GM23338 (cell line): ENCODE measurements at regions not wholly inside any gene's neighbourhood (a gene's known extent, or its start where the extent isn't known, plus 50 kb on each side); places are given as distances from the start of the nearest gene placed in this dataset.

Source experiments
- ATAC-seq: fragments of 200-7000 bp; cut with Tn5 transposase; 3 replicates; pipeline ENCODE4 v1.9.1; 2020
- DNase-seq: peaks from one replicate; pipeline ENCODE4 v3.0.0-alpha.2; 2015; ENCODE audit warnings: low spot score
- H2AFZ ChIP-seq: fragments of 200-600 bp; sonication (generic); 2 replicates; pipeline ENCODE4 v1.8.0; 2016; ENCODE audit warnings: antibody characterized with exemption, mild to moderate bottlenecking, moderate library complexity
- H3F3A ChIP-seq: fragments of 200-600 bp; sonication (generic); replicated peaks from 2 replicates; pipeline ENCODE4 v1.8.0; 2017; ENCODE audit warnings: antibody characterized with exemption, mixed run types, low read depth
- H3K27ac ChIP-seq: fragments of 200-600 bp; sonication (generic); 2 replicates; pipeline ENCODE4 v1.6.1; 2016; ENCODE audit warnings: low read depth
- H3K27me3 ChIP-seq: fragments of 200-600 bp; sonication (generic); 2 replicates; pipeline ENCODE4 v1.8.0; 2016; ENCODE audit warnings: mild to moderate bottlenecking, mixed run types, moderate library complexity; ENCODE audit not compliant: insufficient read depth
- H3K36me3 ChIP-seq: fragments of 200-600 bp; sonication (generic); 2 replicates; pipeline ENCODE4 v1.8.0; 2016; ENCODE audit warnings: mild to moderate bottlenecking; ENCODE audit not compliant: insufficient read depth
- H3K4me1 ChIP-seq: fragments of 200-600 bp; sonication (generic); 2 replicates; pipeline ENCODE4 v1.8.0; 2016; ENCODE audit warnings: mild to moderate bottlenecking, moderate library complexity; ENCODE audit not compliant: insufficient read depth
- H3K4me2 ChIP-seq: fragments of 200-600 bp; sonication (generic); 2 replicates; pipeline ENCODE4 v1.7.1; 2017; ENCODE audit warnings: mixed run types
- H3K4me3 ChIP-seq: fragments of 200-600 bp; sonication (generic); 2 replicates; pipeline ENCODE4 v1.6.1; 2016; ENCODE audit warnings: mixed run types
- H3K79me2 ChIP-seq: fragments of 200-600 bp; sonication (generic); replicated peaks from 2 replicates; pipeline ENCODE4 v1.8.0; 2017; ENCODE audit warnings: mild to moderate bottlenecking; ENCODE audit not compliant: insufficient read depth
- H3K9me2 ChIP-seq: fragments of 200-600 bp; sonication (generic); 2 replicates; pipeline ENCODE4 v1.8.0; 2017; ENCODE audit not compliant: insufficient read depth
- H4K20me1 ChIP-seq: fragments of 200-600 bp; sonication (generic); replicated peaks from 2 replicates; pipeline ENCODE4 v1.8.0; 2017; ENCODE audit warnings: mild to moderate bottlenecking; ENCODE audit not compliant: insufficient read depth
- H3K27ac Mint-ChIP-seq: 2 replicates; pipeline ENCODE4 v1.8.0; 2020; ENCODE audit warnings: inconsistent platforms, mild to moderate bottlenecking, moderate library complexity, mixed read lengths
- H3K27me3 Mint-ChIP-seq: 3 replicates; pipeline ENCODE4 v1.8.0; 2022; ENCODE audit warnings: low read depth, mild to moderate bottlenecking, moderate library complexity, mixed read lengths, inconsistent platforms; ENCODE audit not compliant: insufficient read depth, poor library complexity
- H3K36me3 Mint-ChIP-seq: 3 replicates; pipeline ENCODE4 v1.8.0; 2021; ENCODE audit warnings: low read depth, mild to moderate bottlenecking, inconsistent platforms, moderate library complexity, mixed read lengths
- H3K4me1 Mint-ChIP-seq: 3 replicates; pipeline ENCODE4 v1.8.0; 2020; ENCODE audit warnings: mild to moderate bottlenecking, inconsistent platforms, mixed read lengths
- H3K4me3 Mint-ChIP-seq: 3 replicates; pipeline ENCODE4 v1.8.0; 2021; ENCODE audit warnings: moderate library complexity, mild to moderate bottlenecking, inconsistent platforms, mixed read lengths
- H3K9me3 Mint-ChIP-seq: 3 replicates; pipeline ENCODE4 v1.8.0; 2020; ENCODE audit warnings: moderate library complexity, mild to moderate bottlenecking, inconsistent platforms, mixed read lengths
- EZH2phosphoT487 ChIP-seq: fragments of 200-600 bp; sonication (generic); IDR thresholded peaks from one replicate; pipeline ENCODE4 v1.8.1; 2018; ENCODE audit warnings: antibody characterized with exemption; ENCODE audit not compliant: unreplicated experiment
- JUNB ChIP-seq: IDR thresholded peaks from one replicate; pipeline ENCODE4 v1.6.1; 2016; ENCODE audit warnings: antibody characterized with exemption; ENCODE audit not compliant: unreplicated experiment
- NANOG ChIP-seq: IDR thresholded peaks from 2 replicates; pipeline ENCODE4 v1.6.1; 2016; ENCODE audit warnings: antibody characterized with exemption, borderline replicate concordance
- ZNF114 ChIP-seq: fragments of 250-450 bp; sonication (Bioruptor Pico); IDR thresholded peaks from 2 replicates; pipeline ENCODE4 v1.5.0; 2020; ENCODE audit warnings: mild to moderate bottlenecking, moderate library complexity
- TF ChIP-seq, protein P1 (sequence below): fragments of 250-450 bp; sonication (Bioruptor Pico); IDR thresholded peaks from 2 replicates; pipeline ENCODE4 v1.5.0; 2020; ENCODE audit warnings: mild to moderate bottlenecking, moderate library complexity

DNA sequence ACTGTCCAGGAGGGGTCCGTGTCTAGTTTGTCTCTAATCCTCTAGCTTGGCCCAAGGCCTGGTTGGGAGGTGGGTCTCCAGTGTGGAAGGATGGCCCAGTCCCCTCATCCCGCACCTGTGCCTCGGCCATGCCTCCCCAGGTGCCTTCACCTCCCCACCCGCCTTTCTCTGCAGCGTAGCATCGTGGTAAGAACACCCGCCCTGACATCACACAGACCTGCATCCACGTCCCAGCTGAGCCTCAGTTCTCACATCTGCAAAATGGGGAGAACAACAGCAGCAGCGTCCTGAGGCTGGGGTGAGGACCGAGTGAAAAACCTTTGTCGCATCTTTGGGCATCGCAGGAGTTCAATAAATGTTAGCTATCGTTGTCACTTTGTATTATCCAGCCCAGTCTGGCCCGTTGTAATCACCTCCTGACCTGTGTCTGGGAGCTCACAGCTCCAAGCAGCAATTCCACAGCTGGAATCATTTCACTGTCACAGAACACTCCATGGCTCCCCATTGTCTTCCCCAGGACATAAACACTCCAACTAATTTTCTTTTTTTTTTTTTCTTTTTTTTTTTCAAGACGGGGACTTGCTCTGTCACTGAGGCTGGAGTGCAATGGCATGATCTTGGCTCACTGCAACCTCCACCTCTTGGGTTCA lies 181.2 kb upstream of the IER5L start:
- Histone ChIP-seq H3K4me1 (no peaks in the 10 kb centered on the region), H3K4me2 (no peak overlapping the region), H3K27ac (no peak overlapping the region), H2AFZ (no peak overlapping the region), H3K27me3 (no peaks in the 10 kb centered on the region), H4K20me1 (no peaks in the 10 kb centered on the region), H3K36me3 (no peaks in the 10 kb centered on the region), H3F3A (0 out of 2 replicates have a peak, but pooled peaks cover 4% of the 10 kb centered on the region), H3K4me3 (no peak overlapping the region), H3K79me2 (no peaks in the 10 kb centered on the region), H3K9me2 (no peaks in the 10 kb centered on the region)
- Mint-ChIP-seq H3K4me1 (peaks cover 19% of the 10 kb centered on the region), H3K36me3 (0 out of 3 replicates have a peak, but pooled peaks cover 4% of the 10 kb centered on the region), H3K27me3 (peaks cover 16% of the 10 kb centered on the region), H3K9me3 (peaks cover 12% of the 10 kb centered on the region), H3K27ac (no peak overlapping the region), H3K4me3 (no peak overlapping the region; the same call in 2 of the 3 replicates)
- ATAC-seq (no peak), DNase-seq (no peak)
- TF ChIP-seq JUNB, result no peak
- no peak for TF ChIP-seq NANOG
- TF ChIP-seq, protein P1, sequence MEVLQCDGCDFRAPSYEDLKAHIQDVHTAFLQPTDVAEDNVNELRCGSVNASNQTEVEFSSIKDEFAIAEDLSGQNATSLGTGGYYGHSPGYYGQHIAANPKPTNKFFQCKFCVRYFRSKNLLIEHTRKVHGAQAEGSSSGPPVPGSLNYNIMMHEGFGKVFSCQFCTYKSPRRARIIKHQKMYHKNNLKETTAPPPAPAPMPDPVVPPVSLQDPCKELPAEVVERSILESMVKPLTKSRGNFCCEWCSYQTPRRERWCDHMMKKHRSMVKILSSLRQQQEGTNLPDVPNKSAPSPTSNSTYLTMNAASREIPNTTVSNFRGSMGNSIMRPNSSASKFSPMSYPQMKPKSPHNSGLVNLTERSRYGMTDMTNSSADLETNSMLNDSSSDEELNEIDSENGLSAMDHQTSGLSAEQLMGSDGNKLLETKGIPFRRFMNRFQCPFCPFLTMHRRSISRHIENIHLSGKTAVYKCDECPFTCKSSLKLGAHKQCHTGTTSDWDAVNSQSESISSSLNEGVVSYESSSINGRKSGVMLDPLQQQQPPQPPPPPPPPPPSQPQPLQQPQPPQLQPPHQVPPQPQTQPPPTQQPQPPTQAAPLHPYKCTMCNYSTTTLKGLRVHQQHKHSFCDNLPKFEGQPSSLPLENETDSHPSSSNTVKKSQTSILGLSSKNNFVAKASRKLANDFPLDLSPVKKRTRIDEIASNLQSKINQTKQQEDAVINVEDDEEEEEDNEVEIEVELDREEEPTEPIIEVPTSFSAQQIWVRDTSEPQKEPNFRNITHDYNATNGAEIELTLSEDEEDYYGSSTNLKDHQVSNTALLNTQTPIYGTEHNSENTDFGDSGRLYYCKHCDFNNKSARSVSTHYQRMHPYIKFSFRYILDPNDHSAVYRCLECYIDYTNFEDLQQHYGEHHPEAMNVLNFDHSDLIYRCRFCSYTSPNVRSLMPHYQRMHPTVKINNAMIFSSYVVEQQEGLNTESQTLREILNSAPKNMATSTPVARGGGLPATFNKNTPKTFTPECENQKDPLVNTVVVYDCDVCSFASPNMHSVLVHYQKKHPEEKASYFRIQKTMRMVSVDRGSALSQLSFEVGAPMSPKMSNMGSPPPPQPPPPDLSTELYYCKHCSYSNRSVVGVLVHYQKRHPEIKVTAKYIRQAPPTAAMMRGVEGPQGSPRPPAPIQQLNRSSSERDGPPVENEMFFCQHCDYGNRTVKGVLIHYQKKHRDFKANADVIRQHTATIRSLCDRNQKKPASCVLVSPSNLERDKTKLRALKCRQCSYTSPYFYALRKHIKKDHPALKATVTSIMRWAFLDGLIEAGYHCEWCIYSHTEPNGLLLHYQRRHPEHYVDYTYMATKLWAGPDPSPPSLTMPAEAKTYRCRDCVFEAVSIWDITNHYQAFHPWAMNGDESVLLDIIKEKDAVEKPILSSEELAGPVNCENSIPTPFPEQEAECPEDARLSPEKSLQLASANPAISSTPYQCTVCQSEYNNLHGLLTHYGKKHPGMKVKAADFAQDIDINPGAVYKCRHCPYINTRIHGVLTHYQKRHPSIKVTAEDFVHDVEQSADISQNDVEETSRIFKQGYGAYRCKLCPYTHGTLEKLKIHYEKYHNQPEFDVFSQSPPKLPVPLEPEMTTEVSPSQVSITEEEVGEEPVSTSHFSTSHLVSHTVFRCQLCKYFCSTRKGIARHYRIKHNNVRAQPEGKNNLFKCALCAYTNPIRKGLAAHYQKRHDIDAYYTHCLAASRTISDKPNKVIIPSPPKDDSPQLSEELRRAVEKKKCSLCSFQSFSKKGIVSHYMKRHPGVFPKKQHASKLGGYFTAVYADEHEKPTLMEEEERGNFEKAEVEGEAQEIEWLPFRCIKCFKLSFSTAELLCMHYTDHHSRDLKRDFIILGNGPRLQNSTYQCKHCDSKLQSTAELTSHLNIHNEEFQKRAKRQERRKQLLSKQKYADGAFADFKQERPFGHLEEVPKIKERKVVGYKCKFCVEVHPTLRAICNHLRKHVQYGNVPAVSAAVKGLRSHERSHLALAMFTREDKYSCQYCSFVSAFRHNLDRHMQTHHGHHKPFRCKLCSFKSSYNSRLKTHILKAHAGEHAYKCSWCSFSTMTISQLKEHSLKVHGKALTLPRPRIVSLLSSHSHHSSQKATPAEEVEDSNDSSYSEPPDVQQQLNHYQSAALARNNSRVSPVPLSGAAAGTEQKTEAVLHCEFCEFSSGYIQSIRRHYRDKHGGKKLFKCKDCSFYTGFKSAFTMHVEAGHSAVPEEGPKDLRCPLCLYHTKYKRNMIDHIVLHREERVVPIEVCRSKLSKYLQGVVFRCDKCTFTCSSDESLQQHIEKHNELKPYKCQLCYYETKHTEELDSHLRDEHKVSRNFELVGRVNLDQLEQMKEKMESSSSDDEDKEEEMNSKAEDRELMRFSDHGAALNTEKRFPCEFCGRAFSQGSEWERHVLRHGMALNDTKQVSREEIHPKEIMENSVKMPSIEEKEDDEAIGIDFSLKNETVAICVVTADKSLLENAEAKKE (CRISPR knock-in tag), result no peak
- no peak for TF ChIP-seq ZNF114 (CRISPR knock-in tag)

DNA sequence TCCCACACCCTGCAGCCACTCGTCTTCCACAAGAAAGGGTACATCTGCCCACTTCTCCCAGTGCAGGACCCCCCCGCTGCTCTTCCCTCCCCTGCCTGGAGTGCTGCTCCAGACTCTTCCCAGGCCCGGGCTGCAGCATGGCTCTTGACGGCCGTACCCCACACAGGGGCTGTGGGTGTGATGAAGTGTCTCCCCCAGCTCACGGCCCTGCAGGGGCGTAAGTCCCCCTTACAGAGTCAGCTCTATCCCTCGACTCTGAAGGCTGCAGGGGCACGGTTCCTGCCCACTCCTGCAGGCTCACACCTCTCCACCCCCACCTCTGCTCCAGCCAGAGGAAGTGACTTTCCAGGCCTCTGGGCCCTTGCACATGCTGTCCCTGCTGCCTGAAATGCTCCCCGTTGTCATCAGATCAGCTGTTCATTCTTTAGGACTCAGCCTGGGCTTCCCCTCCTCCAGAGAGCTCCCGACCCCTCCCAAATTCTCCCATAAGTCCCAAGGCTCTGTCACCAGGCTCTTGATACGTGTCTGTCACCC lies 180.6 kb upstream of the IER5L start:
- TF ChIP-seq ZNF114 (CRISPR knock-in tag) (no peak), EZH2phosphoT487 (no peak)

More for the DNA sequence above, 180.6 kb upstream of the IER5L start:
- ATAC-seq (no peak), DNase-seq (no peak)
- Histone ChIP-seq H3K4me1 (no peaks in the 10 kb centered on the region), H3F3A (0 out of 2 replicates have a peak, but pooled peaks cover 4% of the 10 kb centered on the region), H4K20me1 (no peaks in the 10 kb centered on the region), H3K9me2 (no peaks in the 10 kb centered on the region), H3K79me2 (no peaks in the 10 kb centered on the region), H3K27me3 (no peaks in the 10 kb centered on the region), H2AFZ (no peak overlapping the region), H3K27ac (no peak overlapping the region), H3K36me3 (no peaks in the 10 kb centered on the region), H3K4me3 (no peak overlapping the region), H3K4me2 (no peak overlapping the region)
- no peak overlapping the region; the same call in 2 of the 3 replicates for H3K4me3 Mint-ChIP-seq
- peaks cover 16% of the 10 kb centered on the region for H3K27me3 Mint-ChIP-seq
- 0 out of 3 replicates have a peak, but pooled peaks cover 4% of the 10 kb centered on the region for H3K36me3 Mint-ChIP-seq
- H3K4me1 Mint-ChIP-seq, result peaks cover 20% of the 10 kb centered on the region
- H3K27ac Mint-ChIP-seq, result no peak overlapping the region
- peaks cover 12% of the 10 kb centered on the region for H3K9me3 Mint-ChIP-seq
